GM23248 (cell line): ENCODE measurements at regions not wholly inside any gene's neighbourhood (a gene's known extent, or its start where the extent isn't known, plus 50 kb on each side); places are given as distances from the start of the nearest gene placed in this dataset.
A peak's percentile ranks its signal among the peaks of the same experiment; 100 is the strongest.

Experiments used
- DNase-seq: peaks from one replicate; pipeline ENCODE4 v3.0.0-alpha.2; 2015
- H2AFZ ChIP-seq: fragments of 200-600 bp; sonication (generic); 2 replicates; pipeline ENCODE4 v1.6.1; 2016; ENCODE audit warnings: antibody characterized with exemption
- H3F3A ChIP-seq: fragments of 200-600 bp; sonication (generic); 2 replicates; pipeline ENCODE4 v1.6.1; 2016; ENCODE audit warnings: mild to moderate bottlenecking, antibody characterized with exemption, mixed run types; ENCODE audit not compliant: insufficient read depth
- H3K27ac ChIP-seq: fragments of 200-600 bp; sonication (generic); 2 replicates; pipeline ENCODE4 v1.5.1; 2016; ENCODE audit warnings: mild to moderate bottlenecking
- H3K27me3 ChIP-seq: fragments of 200-600 bp; sonication (generic); replicated peaks from 2 replicates; pipeline ENCODE4 v1.6.1; 2016; ENCODE audit warnings: mild to moderate bottlenecking; ENCODE audit not compliant: insufficient read depth
- H3K36me3 ChIP-seq: fragments of 200-600 bp; sonication (generic); 2 replicates; pipeline ENCODE4 v1.6.1; 2016; ENCODE audit warnings: low read depth, mild to moderate bottlenecking
- H3K4me1 ChIP-seq: fragments of 200-600 bp; sonication (generic); 2 replicates; pipeline ENCODE4 v1.6.1; 2016; ENCODE audit warnings: mild to moderate bottlenecking; ENCODE audit not compliant: insufficient read depth
- H3K4me2 ChIP-seq: fragments of 200-600 bp; sonication (generic); one replicate; pipeline ENCODE4 v1.6.1; 2016; ENCODE audit warnings: mild to moderate bottlenecking; ENCODE audit not compliant: unreplicated experiment
- H3K4me3 ChIP-seq: fragments of 200-600 bp; sonication (generic); 2 replicates; pipeline ENCODE4 v1.5.1; 2016; ENCODE audit warnings: mild to moderate bottlenecking
- H3K79me2 ChIP-seq: fragments of 200-600 bp; sonication (generic); 2 replicates; pipeline ENCODE4 v1.6.1; 2016; ENCODE audit warnings: mild to moderate bottlenecking; ENCODE audit not compliant: insufficient read depth
- H3K9ac ChIP-seq: fragments of 200-600 bp; sonication (generic); 2 replicates; pipeline ENCODE4 v1.6.1; 2016; ENCODE audit warnings: mild to moderate bottlenecking
- H3K9me2 ChIP-seq: fragments of 200-600 bp; sonication (generic); 2 replicates; pipeline ENCODE4 v1.6.1; 2016; ENCODE audit warnings: mixed run types, mild to moderate bottlenecking, moderate library complexity; ENCODE audit not compliant: insufficient read depth
- H3K9me3 ChIP-seq: fragments of 200-600 bp; sonication (generic); one replicate; pipeline ENCODE4 v1.6.1; 2017; ENCODE audit warnings: low read depth
- H4K20me1 ChIP-seq: fragments of 200-600 bp; sonication (generic); 2 replicates; pipeline ENCODE4 v1.6.0; 2016; ENCODE audit not compliant: insufficient read depth
- EZH2 ChIP-seq: fragments of 200-600 bp; sonication (generic); IDR thresholded peaks from 2 replicates; pipeline ENCODE4 v1.6.1; 2018; ENCODE audit warnings: antibody characterized with exemption, mild to moderate bottlenecking; ENCODE audit not compliant: insufficient read depth, poor library complexity, severe bottlenecking
- EZH2phosphoT487 ChIP-seq: fragments of 200-600 bp; sonication (generic); IDR thresholded peaks from 2 replicates; pipeline ENCODE4 v1.6.1; 2018; ENCODE audit warnings: antibody characterized with exemption, moderate library complexity, mild to moderate bottlenecking, low read depth; ENCODE audit not compliant: insufficient read depth
- WGBS, 2 experiments: methylation state at CpG; one replicate each; pipeline ENCODE4 v1.1.6; 2015 to 2017; ENCODE audit warnings: low lambda C conversion rate in 2 of 2, low coverage in 1 of 2; ENCODE audit errors: missing lambda C conversion rate in 2 of 2; 5-methylcytosine and 5-hydroxymethylcytosine counted together
- in situ Hi-C: fragments of 300-500 bp; cut with MboI; formaldehyde crosslinking; loops from 2 replicates; pipeline ENCODE4 v1.15.0; 2020

- H3K27me3 ChIP-seq, result peaks cover 39% of the 10 kb centered on the region
- H3K79me2 ChIP-seq, result no peaks in the 10 kb centered on the region
- no peak overlapping the region for H3K9ac ChIP-seq
- no peak for TF ChIP-seq EZH2
- no peak for TF ChIP-seq EZH2phosphoT487
- 3 to 7% methylated on average over 4 of the region's 4 CpGs for WGBS, 2 experiments
- no peak overlapping the region for H3K4me2 ChIP-seq
- no peaks in the 10 kb centered on the region for H3K36me3 ChIP-seq
- H4K20me1 ChIP-seq, result no peaks in the 10 kb centered on the region
- H2AFZ ChIP-seq, result no peak overlapping the region
- H3K9me2 ChIP-seq, result no peaks in the 10 kb centered on the region
- H3F3A ChIP-seq, result no peaks in the 10 kb centered on the region
- H3K27ac ChIP-seq, result no peak overlapping the region
- no peaks in the 10 kb centered on the region for H3K9me3 ChIP-seq
- peak; percentile 48 for DNase-seq
- H3K4me3 ChIP-seq, result no peak overlapping the region
- no peaks in the 10 kb centered on the region for H3K4me1 ChIP-seq
- in situ Hi-C loops, result no loop called here
Measured at GRCh38 chr14:34003691-34004090, 52.8 kb upstream of the EGLN3 start.

GRCh38 chr14:34003082-34003668 is 52.3 kb upstream of the EGLN3 start:
- 65% methylated on average over 4 of the region's 4 CpGs for WGBS, 2 experiments
- DNase-seq, result peak; percentile 5
- H3K27me3 ChIP-seq, result peaks cover 36% of the 10 kb centered on the region

More at GRCh38 chr14:34003082-34003668, 52.3 kb upstream of the EGLN3 start:
- Histone ChIP-seq H3F3A (no peaks in the 10 kb centered on the region), H3K27ac (no peak overlapping the region), H4K20me1 (no peaks in the 10 kb centered on the region), H3K9ac (no peak overlapping the region), H3K9me3 (no peaks in the 10 kb centered on the region), H2AFZ (no peak overlapping the region), H3K36me3 (no peaks in the 10 kb centered on the region), H3K4me1 (no peaks in the 10 kb centered on the region), H3K4me3 (no peak overlapping the region), H3K4me2 (no peak overlapping the region), H3K79me2 (no peaks in the 10 kb centered on the region), H3K9me2 (no peaks in the 10 kb centered on the region)
- in situ Hi-C loops, result no loop called here
- no peak for TF ChIP-seq EZH2
- TF ChIP-seq EZH2phosphoT487, result no peak
